HEK293 (cell line): ENCODE measurements at regions not wholly inside any gene's neighbourhood (a gene's known extent, or its start where the extent isn't known, plus 50 kb on each side); places are given as distances from the start of the nearest gene placed in this dataset.

ENCODE experiments used
- CTCF ChIP-seq: fragments of 450-650 bp; formaldehyde crosslinking; IDR thresholded peaks from 2 replicates; pipeline ENCODE4 v1.5.1; 2016; ENCODE audit warnings: missing biosample characterization, missing genetic modification characterization
- SP2 ChIP-seq: fragments of 450-650 bp; formaldehyde crosslinking; IDR thresholded peaks from 2 replicates; pipeline ENCODE4 v1.5.1; 2016; ENCODE audit warnings: missing biosample characterization, missing genetic modification characterization
- ZBTB7A ChIP-seq: fragments of 450-650 bp; formaldehyde crosslinking; IDR thresholded peaks from 2 replicates; pipeline ENCODE4 v1.5.1; 2016; ENCODE audit warnings: low read depth, missing biosample characterization, missing genetic modification characterization
- ZIC2 ChIP-seq: fragments of 450-650 bp; formaldehyde crosslinking; IDR thresholded peaks from 2 replicates; pipeline ENCODE4 v1.5.1; 2016; ENCODE audit warnings: missing biosample characterization, missing genetic modification characterization
- ZNF658 ChIP-seq: fragments of 450-650 bp; formaldehyde crosslinking; IDR thresholded peaks from 2 replicates; pipeline ENCODE4; 2016; ENCODE audit warnings: missing biosample characterization, missing genetic modification characterization

- TF ChIP-seq ZBTB7A (tag by site-specific recombination), result no peak
- TF ChIP-seq SP2 (tag by site-specific recombination), result no peak
- no peak for TF ChIP-seq ZNF658 (tag by site-specific recombination)
- TF ChIP-seq CTCF (tag by site-specific recombination), result no peak
- TF ChIP-seq ZIC2 (tag by site-specific recombination), result no peak
Measured at GRCh38 chr5:160923411-160923810, 71.4 kb upstream of the ATP10B start.
